Parathyroid adenoma (tissue), 2 donors: ENCODE measurements at regions not wholly inside any gene's neighbourhood (a gene's known extent, or its start where the extent isn't known, plus 50 kb on each side); places are given as distances from the start of the nearest gene placed in this dataset.
"Not testable (repeated sequence)": the region's sequence is repeated elsewhere in the genome, so short reads cannot be mapped to it uniquely, and the experiment has no call there.

Experiments used
- H2AFZ ChIP-seq: fragments of 300-600 bp; sonication (generic); one replicate; pipeline ENCODE4 v1.7.0; 2017; ENCODE audit warnings: antibody characterized with exemption, mild to moderate bottlenecking
- H3K27ac ChIP-seq: fragments of 300-600 bp; sonication (generic); one replicate; pipeline ENCODE4 v1.7.0; 2017
- H3K27me3 ChIP-seq: fragments of 300-600 bp; sonication (generic); one replicate; pipeline ENCODE4 v1.7.0; 2017; ENCODE audit warnings: low read length; ENCODE audit not compliant: control insufficient read depth, insufficient read depth
- H3K36me3 ChIP-seq: fragments of 300-600 bp; sonication (generic); one replicate; pipeline ENCODE4 v1.7.0; 2017; ENCODE audit warnings: low read length; ENCODE audit not compliant: control insufficient read depth, insufficient read depth
- H3K4me1 ChIP-seq: fragments of 300-600 bp; sonication (generic); one replicate; pipeline ENCODE4 v1.7.0; 2017; ENCODE audit warnings: control low read depth
- H3K4me2 ChIP-seq: fragments of 300-600 bp; sonication (generic); one replicate; pipeline ENCODE4 v1.7.0; 2017; ENCODE audit warnings: low read length
- H3K4me3 ChIP-seq: fragments of 300-600 bp; sonication (generic); one replicate; pipeline ENCODE4 v1.7.0; 2017; ENCODE audit warnings: low read depth, low read length
- H3K79me2 ChIP-seq: fragments of 300-600 bp; sonication (generic); one replicate; pipeline ENCODE4 v1.7.0; 2017; ENCODE audit warnings: control low read depth
- H3K9ac ChIP-seq: fragments of 300-600 bp; sonication (generic); one replicate; pipeline ENCODE4 v1.7.0; 2017; ENCODE audit warnings: mild to moderate bottlenecking
- H3K9me3 ChIP-seq: fragments of 300-600 bp; sonication (generic); one replicate; pipeline ENCODE4 v1.7.0; 2017; ENCODE audit warnings: low read length; ENCODE audit not compliant: control insufficient read depth
- CTCF ChIP-seq: fragments of 300-600 bp; sonication (generic); IDR thresholded peaks from one replicate; pipeline ENCODE4 v1.7.0; 2017; ENCODE audit warnings: antibody characterized with exemption, mild to moderate bottlenecking
- donor health status: primary hyperparathyroidism.

GRCh38 chr9:63762230-63762629, 1522.8 kb downstream of the FOXD4L5 start:
- not testable (repeated sequence) for H2AFZ ChIP-seq, H3K79me2 ChIP-seq, H3K9me3 ChIP-seq, H3K27me3 ChIP-seq, H3K4me3 ChIP-seq, H3K36me3 ChIP-seq, H3K4me1 ChIP-seq, H3K27ac ChIP-seq, H3K9ac ChIP-seq, H3K4me2 ChIP-seq

- H3K9ac ChIP-seq, H3K79me2 ChIP-seq, H3K4me3 ChIP-seq, H3K9me3 ChIP-seq, H2AFZ ChIP-seq, H3K36me3 ChIP-seq, H3K27ac ChIP-seq, H3K4me2 ChIP-seq, H3K4me1 ChIP-seq, H3K27me3 ChIP-seq: not testable (repeated sequence)
Measured at GRCh38 chr9:63729021-63729420, 1556.0 kb downstream of the FOXD4L5 start.

- TF ChIP-seq CTCF = no peak
- no peaks in the 10 kb centered on the region for H3K4me1 ChIP-seq
- H3K4me3 ChIP-seq = no peak overlapping the region
- no peak overlapping the region for H3K27ac ChIP-seq
- H3K27me3 ChIP-seq = no peaks in the 10 kb centered on the region
- H3K4me2 ChIP-seq = no peak overlapping the region
- H3K9ac ChIP-seq = no peak overlapping the region
- no peaks in the 10 kb centered on the region for H3K9me3 ChIP-seq
- no peaks in the 10 kb centered on the region for H3K79me2 ChIP-seq
- H3K36me3 ChIP-seq = no peaks in the 10 kb centered on the region
- H2AFZ ChIP-seq = no peak overlapping the region
Measured at GRCh38 chr9:63728287-63728686, 1556.7 kb downstream of the FOXD4L5 start.

- not testable (repeated sequence) for H2AFZ ChIP-seq, H3K27ac ChIP-seq, H3K4me1 ChIP-seq, H3K9ac ChIP-seq, H3K4me2 ChIP-seq, H3K27me3 ChIP-seq, H3K79me2 ChIP-seq, H3K9me3 ChIP-seq, H3K36me3 ChIP-seq, H3K4me3 ChIP-seq
Measured at GRCh38 chr9:63708285-63708684, 1576.7 kb downstream of the FOXD4L5 start.

- not testable (repeated sequence) for H3K27me3 ChIP-seq, H3K4me2 ChIP-seq, H3K9ac ChIP-seq, H2AFZ ChIP-seq, H3K4me1 ChIP-seq, H3K9me3 ChIP-seq, H3K79me2 ChIP-seq, H3K36me3 ChIP-seq, H3K4me3 ChIP-seq, H3K27ac ChIP-seq
Measured at GRCh38 chr9:63704456-63704855, 1580.6 kb downstream of the FOXD4L5 start.

- not testable (repeated sequence) for H3K36me3 ChIP-seq, H3K4me1 ChIP-seq, H2AFZ ChIP-seq, H3K9ac ChIP-seq, H3K27me3 ChIP-seq, H3K9me3 ChIP-seq, H3K4me3 ChIP-seq, H3K27ac ChIP-seq, H3K4me2 ChIP-seq, H3K79me2 ChIP-seq
Measured at GRCh38 chr9:63703670-63704069, 1581.3 kb downstream of the FOXD4L5 start.

GRCh38 chr9:63703138-63703665, 1581.8 kb downstream of the FOXD4L5 start:
- H3K27me3 ChIP-seq, H3K79me2 ChIP-seq, H3K36me3 ChIP-seq, H3K4me1 ChIP-seq, H2AFZ ChIP-seq, H3K27ac ChIP-seq, H3K9ac ChIP-seq, H3K4me3 ChIP-seq, H3K4me2 ChIP-seq, H3K9me3 ChIP-seq: not testable (repeated sequence)
